Stimulated activated CD8-positive, alpha-beta memory T cell treated with anti-CD3 and anti-CD28 coated beads, Interleukin-15, amount 100 ng/mL, for 48 hours (primary cell): ENCODE measurements at regions not wholly inside any gene's neighbourhood (a gene's known extent, or its start where the extent isn't known, plus 50 kb on each side); places are given as distances from the start of the nearest gene placed in this dataset.
A peak's percentile ranks its signal among the peaks of the same experiment; 100 is the strongest.

Experiments
- DNase-seq, 2 donors: peaks; one replicate each; pipeline ENCODE4 v3.0.0-alpha.2; 2020; ENCODE audit warnings: low read depth in 2 of 2

DNA sequence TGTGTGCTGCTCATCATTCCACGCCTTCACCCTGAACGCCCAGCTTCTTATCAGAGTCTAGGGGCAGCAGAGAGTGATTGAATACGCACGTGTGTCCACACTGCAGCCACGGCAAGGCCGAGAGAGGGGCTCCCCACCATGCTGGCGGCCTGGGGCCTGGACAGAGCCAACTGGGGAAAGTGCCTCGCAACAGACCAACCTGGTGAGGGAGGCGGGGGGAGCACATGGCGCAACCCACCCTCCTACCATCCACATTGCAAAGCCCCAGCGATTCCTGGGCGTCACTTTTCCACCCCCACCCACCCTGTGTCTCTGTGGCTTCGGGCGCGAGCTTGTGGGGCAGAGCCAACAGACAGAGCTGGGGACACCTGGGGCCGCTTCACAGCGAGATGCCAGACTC lies 66.4 kb upstream of the DUSP22 start:
- no peak for DNase-seq

DNA sequence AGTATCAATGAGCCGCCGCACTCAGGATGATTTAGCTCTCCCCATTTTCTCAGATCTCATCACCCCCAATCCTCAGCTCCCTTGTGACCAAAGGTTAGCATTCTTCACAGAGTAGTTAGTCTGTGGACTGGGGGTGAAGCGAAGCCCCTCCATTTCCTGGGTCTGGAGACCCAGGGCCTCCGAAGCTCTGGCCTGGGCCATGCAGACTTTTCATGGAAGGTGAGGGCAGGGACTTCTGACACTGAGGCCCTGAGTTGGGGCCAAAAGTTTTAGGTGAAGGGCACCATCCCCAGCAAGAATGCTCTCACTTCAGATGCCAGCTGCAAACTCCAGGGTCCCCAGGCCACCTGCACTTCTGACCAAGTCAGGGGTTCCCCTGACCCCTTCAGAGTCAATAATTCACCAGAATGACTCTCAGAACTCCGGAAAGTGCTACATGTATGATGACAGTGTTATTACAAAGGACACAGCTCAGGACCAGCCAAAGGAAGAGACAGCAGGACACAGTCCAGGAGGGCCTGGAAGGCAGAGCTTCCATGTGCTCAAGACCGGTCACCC lies 65.7 kb upstream of the DUSP22 start:
- no peak for DNase-seq

DNA sequence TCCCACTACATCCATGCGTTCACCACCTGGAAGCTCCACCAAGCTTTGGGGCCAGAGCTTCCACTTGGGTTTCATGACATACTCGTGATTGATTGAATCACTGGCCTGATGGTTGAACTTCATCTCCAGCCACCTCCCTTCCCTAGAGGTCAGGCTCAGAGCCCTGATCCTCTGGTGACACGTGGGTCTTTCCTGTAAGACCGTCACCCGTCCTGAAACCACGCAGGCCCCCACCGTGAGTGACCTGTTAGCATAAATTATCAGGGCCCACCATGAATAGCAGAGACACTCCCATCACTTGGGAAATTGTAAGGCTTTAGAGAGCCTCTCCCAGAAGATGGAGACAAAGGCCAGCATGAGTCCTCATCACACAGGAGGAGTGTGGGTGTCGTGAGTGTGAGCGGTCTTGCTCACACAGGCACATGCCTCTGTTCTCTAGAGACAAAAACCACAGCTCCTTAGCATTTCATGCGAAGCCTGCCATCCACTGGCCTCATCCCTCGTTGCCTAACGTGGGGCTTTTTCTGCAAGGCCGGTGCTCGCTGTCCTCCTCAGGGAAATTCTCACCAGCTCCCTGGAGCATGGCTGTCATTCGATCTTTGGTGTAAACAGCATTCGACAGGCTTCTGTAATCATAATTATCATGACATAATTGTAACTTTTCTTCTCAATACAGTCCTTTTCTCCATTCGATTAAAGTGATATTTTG lies 65.1 kb upstream of the DUSP22 start:
- DNase-seq = no peak

DNA sequence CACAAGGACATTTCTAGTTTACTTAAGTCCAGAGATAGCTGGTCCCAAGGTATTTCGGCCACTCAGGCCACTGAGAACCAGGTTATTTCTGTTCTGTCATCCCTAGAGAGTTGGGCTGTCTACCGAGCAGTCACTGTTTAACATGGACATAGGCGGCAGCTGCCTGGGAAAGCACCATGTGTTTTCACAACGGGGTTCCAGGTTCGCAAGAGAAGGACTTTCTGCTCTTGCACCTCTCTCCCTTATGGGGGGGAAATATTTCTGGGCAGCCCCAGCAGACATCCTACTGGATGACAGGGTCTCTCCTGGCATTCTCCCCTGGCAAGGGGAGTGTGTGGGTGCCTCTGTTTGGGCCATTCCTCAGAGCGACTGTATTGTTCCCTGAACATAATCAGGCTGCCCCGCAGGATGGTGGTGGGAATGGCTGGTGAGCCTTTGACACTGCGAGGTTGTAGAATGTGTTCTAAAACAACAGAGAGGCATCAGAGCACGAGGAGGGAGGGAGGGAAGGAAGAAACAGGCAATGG lies 64.4 kb upstream of the DUSP22 start:
- DNase-seq = no peak

GRCh38 chr6:228881-229651 lies 63.2 kb upstream of the DUSP22 start:
- DNase-seq = no peak

- DNase-seq = no peak
Observed at GRCh38 chr6:231779-232178, 60.5 kb upstream of the DUSP22 start.

- no peak for DNase-seq
Observed at GRCh38 chr6:232982-233640, 59.2 kb upstream of the DUSP22 start.

GRCh38 chr6:234706-235372 lies 57.4 kb upstream of the DUSP22 start:
- no peak for DNase-seq

GRCh38 chr6:235763-236360 lies 56.4 kb upstream of the DUSP22 start:
- DNase-seq = peak; percentile 56 to 60

DNA sequence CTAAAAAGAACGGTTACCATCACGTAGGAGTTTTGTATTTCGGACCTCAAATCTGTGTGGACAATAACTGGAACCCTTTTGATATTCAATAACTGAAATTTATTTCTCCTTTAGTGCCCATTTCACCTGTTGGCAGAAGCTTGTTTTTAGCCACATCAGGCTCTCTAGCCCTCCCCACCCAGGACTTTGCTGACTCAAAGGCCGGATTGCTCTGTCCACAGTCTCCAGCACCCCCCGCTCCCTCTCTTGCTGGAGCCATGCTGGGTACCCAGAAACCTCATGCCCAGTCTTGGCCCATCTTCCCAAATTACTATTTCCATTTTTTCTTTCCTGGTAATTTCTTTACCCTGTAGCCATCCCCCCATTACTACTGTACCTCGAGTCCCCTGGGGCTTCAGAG lies 55.8 kb upstream of the DUSP22 start:
- no peak for DNase-seq

GRCh38 chr6:240151-240550 lies 52.1 kb upstream of the DUSP22 start:
- no peak for DNase-seq

- no peak for DNase-seq
Observed at GRCh38 chr6:241336-241865, 50.9 kb upstream of the DUSP22 start.
